GM19324 (cell line): ENCODE measurements at regions not wholly inside any gene's neighbourhood (a gene's known extent, or its start where the extent isn't known, plus 50 kb on each side); places are given as distances from the start of the nearest gene placed in this dataset.
"Not testable (repeated sequence)": the region's sequence is repeated elsewhere in the genome, so short reads cannot be mapped to it uniquely, and the experiment has no call there.

Source experiments
- ATAC-seq: cut with Tn5 transposase; IDR thresholded peaks from one replicate; pipeline ENCODE4 v1.9.1; 2021; ENCODE audit warnings: mild to moderate bottlenecking, moderate library complexity; ENCODE audit not compliant: unreplicated experiment, low FRiP score

- ATAC-seq, result no peak
Observed at GRCh38 chr7:10475940-10476641, 497.6 kb upstream of the PHF14 start.

DNA sequence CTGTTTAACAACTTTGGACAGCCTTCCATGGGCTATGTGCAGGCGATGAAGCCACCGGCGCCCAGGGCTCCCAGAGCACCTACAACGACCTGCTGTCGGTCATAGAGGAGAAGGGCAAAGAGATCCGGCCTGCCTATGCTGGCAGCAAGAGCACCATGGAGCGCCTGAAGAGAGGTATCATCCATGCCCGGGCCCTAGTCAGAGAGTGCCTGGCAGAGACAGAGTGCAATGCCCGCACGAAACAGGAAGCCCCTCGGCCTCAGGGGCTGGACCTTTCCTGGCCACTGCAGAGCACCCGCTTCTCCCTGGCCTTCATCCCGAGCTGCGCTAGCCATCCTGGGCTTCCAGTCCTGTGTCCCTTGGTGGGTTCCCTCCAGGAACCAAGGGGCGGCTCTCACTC, 497.0 kb upstream of the PHF14 start:
- ATAC-seq, result no peak

GRCh38 chr7:10483671-10484070, 490.0 kb upstream of the PHF14 start:
- ATAC-seq, result no peak

DNA sequence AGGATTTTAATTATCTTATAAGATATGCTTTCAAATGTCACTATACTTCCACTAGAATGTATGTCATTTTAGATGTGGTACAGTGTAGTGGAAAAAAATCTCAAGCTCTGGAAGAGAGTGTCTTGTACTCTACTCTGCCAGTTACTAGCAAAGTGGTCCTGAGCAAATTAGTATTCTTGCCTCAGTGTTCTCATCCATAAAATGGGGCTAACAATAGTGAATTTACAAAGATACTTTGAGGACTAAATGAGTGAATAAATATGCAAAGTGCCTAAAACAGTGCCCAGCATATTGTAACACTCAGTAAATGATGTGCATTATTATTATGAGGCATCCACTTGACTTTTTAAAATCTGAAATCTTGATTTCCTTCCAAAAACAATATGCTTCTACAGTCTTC, 488.9 kb upstream of the PHF14 start:
- ATAC-seq, result no peak

DNA sequence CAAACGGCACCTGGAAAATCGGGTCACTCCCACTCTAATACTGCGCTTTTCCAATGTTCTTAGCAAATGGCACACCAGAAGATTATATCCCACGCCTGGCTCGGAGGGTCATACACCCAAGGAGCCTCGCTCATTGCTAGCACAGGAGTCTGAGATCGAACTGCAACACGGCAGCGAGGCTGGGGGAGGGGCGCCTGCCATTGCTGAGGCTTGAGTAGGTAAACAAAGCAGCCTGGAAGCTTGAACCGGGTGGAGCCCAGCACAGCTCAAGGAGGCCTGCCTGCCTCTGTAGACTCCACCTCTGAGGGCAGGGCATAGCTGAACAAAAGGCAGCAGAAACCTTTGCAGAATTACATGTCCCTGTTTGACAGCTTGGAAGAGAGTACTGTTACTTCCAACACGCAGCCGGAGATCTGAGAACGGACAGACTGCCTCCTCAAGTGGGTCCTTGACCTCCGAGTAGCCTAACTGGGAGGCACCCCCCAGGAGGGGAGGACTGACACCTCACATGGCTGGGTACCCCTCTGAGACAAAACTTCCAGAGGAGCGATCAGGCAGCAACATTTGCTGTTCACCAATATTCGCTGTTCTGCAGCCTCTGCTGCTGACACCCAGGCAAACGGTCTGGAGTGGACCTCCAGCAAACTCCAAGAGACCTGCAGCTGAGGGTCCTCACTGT, 472.3 kb upstream of the PHF14 start:
- ATAC-seq, result not testable (repeated sequence)

- ATAC-seq, result no peak
Observed at GRCh38 chr7:10507032-10507431, 466.6 kb upstream of the PHF14 start.

- no peak for ATAC-seq
Observed at GRCh38 chr7:10521306-10521705, 452.4 kb upstream of the PHF14 start.

- ATAC-seq, result not testable (repeated sequence)
Observed at GRCh38 chr7:10533429-10533828, 440.2 kb upstream of the PHF14 start.

GRCh38 chr7:10536561-10536960, 437.1 kb upstream of the PHF14 start:
- ATAC-seq, result no peak

DNA sequence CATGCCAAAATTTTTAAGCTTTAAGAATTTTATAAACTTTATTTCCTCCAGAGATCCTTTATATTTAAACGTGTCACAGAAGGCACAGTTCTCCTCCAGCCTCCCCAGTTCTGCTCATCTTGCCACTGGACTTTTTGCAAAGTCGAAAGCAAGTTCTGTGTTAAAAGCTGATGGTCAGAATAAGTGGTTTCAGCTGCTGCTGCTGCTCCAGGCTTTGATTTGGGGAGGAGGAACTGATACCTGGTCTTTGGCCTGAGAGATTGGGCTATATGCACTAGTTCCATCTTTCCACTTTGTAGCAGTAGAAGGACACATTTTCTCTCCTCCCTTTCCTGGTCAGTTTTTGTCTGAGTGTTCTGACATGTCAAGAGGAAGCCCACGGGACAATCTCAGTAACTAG, 435.9 kb upstream of the PHF14 start:
- no peak for ATAC-seq

DNA sequence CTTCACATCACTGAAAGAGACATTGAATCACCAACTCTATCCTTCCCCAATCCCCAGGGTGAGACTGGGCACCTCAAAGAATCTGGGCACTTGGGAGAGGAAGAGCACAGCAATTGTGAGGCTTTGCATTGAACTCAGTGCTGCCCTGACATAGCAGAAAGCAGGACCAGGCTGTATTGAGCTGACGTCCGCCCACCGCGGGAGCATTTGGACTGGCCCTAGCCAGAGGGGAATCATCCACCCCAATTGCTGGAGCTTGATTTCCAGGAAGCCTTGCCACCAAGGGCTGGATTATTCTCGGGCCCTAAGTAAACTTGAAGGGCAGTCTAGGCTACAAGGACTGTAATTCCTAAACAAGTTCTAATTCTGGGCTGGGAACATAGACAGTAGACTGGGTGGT, 416.3 kb upstream of the PHF14 start:
- ATAC-seq, result no peak

DNA sequence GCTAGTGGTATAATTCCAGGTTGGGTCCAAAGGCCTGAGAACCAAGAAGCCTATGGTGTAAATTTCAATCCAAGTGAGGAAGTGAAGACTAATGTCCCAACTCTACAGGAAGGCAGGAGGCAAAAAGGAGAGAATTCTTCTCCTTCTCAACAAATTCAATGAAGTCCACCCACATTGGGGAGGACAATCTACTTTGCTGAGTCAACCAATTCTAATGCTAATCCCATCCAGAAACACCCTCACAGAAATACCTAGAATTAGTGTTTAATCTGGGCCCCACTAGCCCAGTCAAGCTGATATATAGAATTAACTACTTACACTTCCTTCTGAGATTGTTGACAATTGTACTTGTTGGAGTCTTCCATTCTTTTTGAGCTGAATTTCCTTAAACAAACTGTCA, 413.2 kb upstream of the PHF14 start:
- no peak for ATAC-seq

- no peak for ATAC-seq
Observed at GRCh38 chr7:10568891-10569290, 404.8 kb upstream of the PHF14 start.

- no peak for ATAC-seq
Observed at GRCh38 chr7:10571759-10572158, 401.9 kb upstream of the PHF14 start.

DNA sequence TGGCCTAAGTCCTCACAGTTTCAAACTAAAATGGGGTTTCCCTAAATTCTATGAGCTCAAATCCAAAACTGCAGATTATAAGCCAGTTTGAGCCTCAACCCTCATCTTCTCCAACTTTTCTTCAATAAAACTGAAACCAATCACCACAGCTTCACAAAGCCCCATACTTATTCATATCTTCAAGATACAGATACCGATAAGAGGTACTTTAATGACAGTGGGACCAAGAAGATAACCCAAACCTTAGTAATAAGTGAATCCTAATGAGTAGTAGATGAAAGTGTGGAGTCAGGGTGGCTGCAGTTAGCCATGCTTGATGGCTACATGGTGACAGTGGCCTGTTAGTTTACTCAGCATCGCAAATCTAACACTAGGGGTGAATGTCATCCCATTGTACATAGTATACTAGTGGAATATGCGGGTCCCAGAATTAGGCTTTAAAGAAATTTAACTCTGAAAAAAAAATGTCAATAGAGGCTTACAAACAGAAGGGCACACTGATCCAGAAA, 395.8 kb upstream of the PHF14 start:
- no peak for ATAC-seq

DNA sequence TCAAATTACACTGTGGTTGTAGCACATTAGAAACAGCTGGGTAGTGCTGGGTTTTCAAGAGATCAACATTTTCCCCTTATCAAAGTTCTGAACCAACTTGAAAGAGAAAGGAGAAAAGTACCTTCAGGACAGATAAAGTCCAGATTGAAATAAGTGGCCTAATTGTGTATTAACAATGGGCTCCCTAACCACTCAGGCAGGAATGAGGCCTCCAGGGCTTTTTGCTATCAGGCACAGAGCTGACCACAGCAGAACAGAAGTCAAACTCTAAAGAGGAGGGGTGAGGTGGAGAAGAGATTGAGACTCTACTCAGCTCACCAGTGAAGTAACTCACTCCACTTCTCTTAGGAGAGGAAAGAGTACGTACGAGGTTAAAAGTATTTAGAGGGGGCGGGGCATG, 394.1 kb upstream of the PHF14 start:
- no peak for ATAC-seq

DNA sequence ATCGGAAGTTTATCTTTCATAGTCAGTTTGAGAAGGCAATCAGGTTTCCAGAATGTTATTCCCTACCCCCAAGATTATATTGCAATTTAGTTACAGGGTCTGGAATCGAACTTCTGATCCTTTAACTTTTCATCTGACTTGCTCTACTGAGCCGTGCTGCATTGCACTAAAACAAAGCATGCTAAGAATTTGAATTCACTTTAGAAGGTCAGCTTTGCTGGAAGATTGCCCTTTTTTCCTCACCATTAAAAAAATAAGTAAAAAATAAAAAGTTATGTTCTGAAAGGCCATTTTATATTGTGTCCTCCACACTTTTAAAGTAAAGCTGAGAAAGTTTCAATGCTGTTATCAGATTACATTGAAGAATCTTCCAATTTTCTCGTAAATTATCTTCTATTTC, 388.8 kb upstream of the PHF14 start:
- no peak for ATAC-seq

GRCh38 chr7:10588084-10588483, 385.6 kb upstream of the PHF14 start:
- no peak for ATAC-seq

GRCh38 chr7:10592604-10593003, 381.1 kb upstream of the PHF14 start:
- no peak for ATAC-seq

DNA sequence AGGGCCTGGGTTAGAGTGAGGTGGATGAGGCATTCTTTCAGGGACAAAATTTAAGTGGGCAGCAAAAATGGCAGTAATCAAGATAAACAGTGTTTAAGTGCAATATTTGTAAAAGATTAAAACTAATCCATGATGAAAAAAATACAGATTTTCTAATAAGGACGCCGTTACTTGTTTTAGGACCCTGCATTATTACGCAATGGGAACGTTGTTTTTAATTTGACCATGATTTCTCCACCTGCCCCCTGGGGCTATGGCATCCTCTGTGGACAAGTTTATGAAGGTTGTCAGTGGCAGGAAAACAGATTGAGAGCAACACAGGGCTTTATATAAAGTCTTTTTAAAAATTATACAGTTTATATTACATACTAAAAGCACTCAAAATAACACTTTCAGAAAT, 380.6 kb upstream of the PHF14 start:
- ATAC-seq, result no peak

- no peak for ATAC-seq
Observed at GRCh38 chr7:10596827-10597226, 376.8 kb upstream of the PHF14 start.

DNA sequence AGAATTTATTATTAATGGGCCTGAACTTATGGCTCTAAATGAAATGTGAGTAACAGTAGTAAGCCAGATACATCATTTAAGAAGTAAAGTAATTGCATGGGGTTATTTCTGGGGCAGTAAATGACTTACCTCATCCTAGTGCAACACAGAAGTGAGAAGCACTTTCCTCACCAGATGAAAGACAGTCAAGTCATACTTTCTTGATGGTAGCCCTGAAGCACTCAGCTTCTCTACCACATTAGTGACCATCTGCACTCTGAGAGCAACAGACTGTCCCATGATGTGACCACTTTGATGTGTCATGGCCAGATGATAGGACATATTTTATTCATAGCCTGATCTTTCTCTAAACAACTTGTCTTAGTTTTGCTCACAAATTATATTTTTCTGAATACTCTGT, 369.5 kb upstream of the PHF14 start:
- no peak for ATAC-seq
